ENCODE measurements at regions not wholly inside any gene's neighbourhood (a gene's known extent, or its start where the extent isn't known, plus 50 kb on each side); places are given as distances from the start of the nearest gene placed in this dataset.
A peak's percentile ranks its signal among the peaks of the same experiment; 100 is the strongest.

- intact Hi-C loops (cut with DNase I): no loop called here
- Histone ChIP-seq H3K27me3 (ENCODE audit: low read depth) (no peaks in the 10 kb centered on the region), H3K36me3 (no peaks in the 10 kb centered on the region), H3K4me1 (peaks cover 7% of the 10 kb centered on the region), H3K27ac (peak overlapping the region; percentile 18), H3K4me3 (no peak overlapping the region), H3K9me3 (no peaks in the 10 kb centered on the region)
- no peak for ATAC-seq
- no peak for TF ChIP-seq CTCF (IDR thresholded peaks at IDR 0.05)
- no peak for DNase-seq
Measured at GRCh38 chr2:120624738-120625446, 110.8 kb upstream of the GLI2 start.

GRCh38 chr2:120625865-120626560, 109.7 kb upstream of the GLI2 start:
- no peak for TF ChIP-seq CTCF (IDR thresholded peaks at IDR 0.05)
- H3K4me1 ChIP-seq: peaks cover 7% of the 10 kb centered on the region
- intact Hi-C loops (cut with DNase I): no loop called here
- no peaks in the 10 kb centered on the region for H3K9me3 ChIP-seq
- H3K27me3 ChIP-seq (ENCODE audit: low read depth): no peaks in the 10 kb centered on the region
- peak; percentile 87 for DNase-seq
- peak overlapping the region; percentile 63 for H3K27ac ChIP-seq
- no peak overlapping the region for H3K4me3 ChIP-seq
- ATAC-seq: peak; percentile 91
- no peaks in the 10 kb centered on the region for H3K36me3 ChIP-seq

- Histone ChIP-seq H3K27ac (peak overlapping the region; percentile 63), H3K36me3 (no peaks in the 10 kb centered on the region), H3K4me3 (no peak overlapping the region), H3K27me3 (ENCODE audit: low read depth) (no peaks in the 10 kb centered on the region), H3K9me3 (no peaks in the 10 kb centered on the region), H3K4me1 (peaks cover 7% of the 10 kb centered on the region)
- intact Hi-C loops (cut with DNase I): no loop called here
- DNase-seq: no peak
- ATAC-seq: peak in 1 of 2 donors; percentile 35
- TF ChIP-seq CTCF (IDR thresholded peaks at IDR 0.05): no peak
Measured at GRCh38 chr2:120626566-120626965, 109.1 kb upstream of the GLI2 start.

GRCh38 chr2:120628248-120628647, 107.4 kb upstream of the GLI2 start:
- no peak overlapping the region for H3K4me3 ChIP-seq
- ATAC-seq (no peak), DNase-seq (no peak)
- H3K36me3 ChIP-seq: no peaks in the 10 kb centered on the region
- no peak overlapping the region for H3K27ac ChIP-seq
- TF ChIP-seq CTCF (IDR thresholded peaks at IDR 0.05): no peak
- H3K9me3 ChIP-seq: no peaks in the 10 kb centered on the region
- no peaks in the 10 kb centered on the region for H3K27me3 ChIP-seq (ENCODE audit: low read depth)
- peaks cover 7% of the 10 kb centered on the region for H3K4me1 ChIP-seq
- intact Hi-C loops (cut with DNase I): no loop called here

GRCh38 chr2:120629241-120629895, 106.3 kb upstream of the GLI2 start:
- no peak for ATAC-seq
- H3K27me3 ChIP-seq (ENCODE audit: low read depth): no peaks in the 10 kb centered on the region
- no peaks in the 10 kb centered on the region for H3K36me3 ChIP-seq
- peak overlapping the region; percentile 67 for H3K27ac ChIP-seq
- no peaks in the 10 kb centered on the region for H3K9me3 ChIP-seq
- DNase-seq: no peak
- intact Hi-C loops (cut with DNase I): no loop called here
- H3K4me1 ChIP-seq: peaks cover 7% of the 10 kb centered on the region
- no peak for TF ChIP-seq CTCF (IDR thresholded peaks at IDR 0.05)
- H3K4me3 ChIP-seq: no peak overlapping the region
